Endothelial cell of umbilical vein (primary cell): ENCODE measurements at regions not wholly inside any gene's neighbourhood (a gene's known extent, or its start where the extent isn't known, plus 50 kb on each side); places are given as distances from the start of the nearest gene placed in this dataset.

Experiments
- BruUV-seq: library from RNA; stranded (reverse); fragments of 400-500 nt; replicated peaks from 2 replicates; lab custom pipeline; 2021; lab: Mats Ljungman, UMichigan
- CTCF ChIA-PET: fragments of 300-600, 350-600 bp; sonication (Branson Sonifier 250); formaldehyde crosslinking; loops from one replicate; lab custom pipeline; 2021; ENCODE audit warnings: antibody characterized with exemption, inconsistent platforms; lab: Charles Lee
- POLR2A ChIA-PET: fragments of 300-600, 350-600 bp; sonication (Branson Sonifier 250); formaldehyde crosslinking; loops from one replicate; lab custom pipeline; 2021; ENCODE audit warnings: antibody characterized with exemption, inconsistent platforms; lab: Charles Lee
- DNase-seq: peaks from one replicate; pipeline ENCODE4 v3.0.0-alpha.2; 2011; ENCODE audit warnings: low read depth, low spot score
- FAIRE-seq: peaks from 2 replicates; lab custom pipeline; 2011; peaks lifted over from hg19 to GRCh38; lab: Jason Lieb, UNC
- H2AFZ ChIP-seq: 2 replicates; pipeline ENCODE4 v1.6.0; 2012; ENCODE audit warnings: low read depth, low read length, control low read depth, inconsistent platforms
- H3K27ac ChIP-seq: 2 replicates; pipeline ENCODE4 v1.5.1; 2011; ENCODE audit warnings: low read depth, mild to moderate bottlenecking, control low read depth, low read length, moderate library complexity; ENCODE audit not compliant: insufficient read depth
- H3K27me3 ChIP-seq, 2 experiments: 2 replicates each; pipeline versions ENCODE4 v1.6.0 to v1.6.1; 2011; ENCODE audit warnings: low read length in 2 of 2, mixed read lengths in 1 of 2; ENCODE audit not compliant: control insufficient read depth in 2 of 2, insufficient read depth in 2 of 2
- H3K36me3 ChIP-seq, 2 experiments: 2 replicates in 1 of 2; 3 replicates in 1 of 2; pipeline ENCODE4 v1.5.1; 2011; ENCODE audit warnings: low read length in 2 of 2, mild to moderate bottlenecking in 1 of 2, moderate library complexity in 1 of 2; ENCODE audit not compliant: control insufficient read depth in 2 of 2, insufficient read depth in 2 of 2; ENCODE audit errors: extremely low read depth in 1 of 2
- H3K4me1 ChIP-seq: 3 replicates; pipeline ENCODE4 v1.5.1; 2011; ENCODE audit warnings: mild to moderate bottlenecking, low read length; ENCODE audit not compliant: control insufficient read depth, insufficient read depth; ENCODE audit errors: extremely low read depth
- H3K4me2 ChIP-seq: 2 replicates; pipeline ENCODE4 v1.6.1; 2011; ENCODE audit warnings: low read length, control low read depth, mixed read lengths; ENCODE audit not compliant: insufficient read depth
- H3K4me3 ChIP-seq, 3 experiments: fragments of 200-600 bp in 1 of 3; sonication (generic), shearing (Covaris generic) in 1 of 3; replicated peaks in 1 of 3; 2 replicates each; pipeline ENCODE4 v1.5.1; 2011 to 2016; ENCODE audit warnings: control low read depth in 3 of 3, low read length in 3 of 3, mild to moderate bottlenecking in 2 of 3, inconsistent platforms in 1 of 3, low read depth in 1 of 3, moderate library complexity in 1 of 3; ENCODE audit not compliant: insufficient read depth in 1 of 3
- H3K79me2 ChIP-seq: 2 replicates; pipeline ENCODE4 v1.6.0; 2012; ENCODE audit warnings: low read length, inconsistent platforms; ENCODE audit not compliant: control insufficient read depth, insufficient read depth
- H3K9ac ChIP-seq: replicated peaks from 2 replicates; pipeline ENCODE3; 2011; ENCODE audit warnings: low read length, control low read depth; ENCODE audit not compliant: insufficient read depth; ENCODE audit errors: extremely low read depth
- H3K9me1 ChIP-seq: replicated peaks from 3 replicates; pipeline ENCODE4 v1.6.0; 2011; ENCODE audit warnings: mild to moderate bottlenecking, low read length; ENCODE audit not compliant: control insufficient read depth, insufficient read depth; ENCODE audit errors: extremely low read depth
- H3K9me3 ChIP-seq: replicated peaks from 2 replicates; pipeline ENCODE4 v1.5.1; 2012; ENCODE audit warnings: low read length, inconsistent platforms; ENCODE audit not compliant: control insufficient read depth, insufficient read depth
- H4K20me1 ChIP-seq: replicated peaks from 2 replicates; pipeline ENCODE3; 2011; ENCODE audit warnings: mild to moderate bottlenecking, low read length; ENCODE audit not compliant: control insufficient read depth, insufficient read depth; ENCODE audit errors: extremely low read depth
- CTCF ChIP-seq, 2 donors: IDR thresholded peaks; 1 replicate in 1 of 2; 2 replicates in 1 of 2; pipeline ENCODE4 v1.5.1; 2011; ENCODE audit warnings: low read length in 2 of 2, mild to moderate bottlenecking in 2 of 2, moderate library complexity in 2 of 2, control low read depth in 1 of 2, inconsistent platforms in 1 of 2, low read depth in 1 of 2; ENCODE audit not compliant: insufficient read depth in 1 of 2; ENCODE audit errors: extremely low read depth in 1 of 2
- EZH2 ChIP-seq: IDR thresholded peaks from 2 replicates; pipeline ENCODE4 v1.6.1; 2012; ENCODE audit warnings: borderline replicate concordance, low read depth, mild to moderate bottlenecking, moderate library complexity, low read length, inconsistent platforms; ENCODE audit not compliant: severe bottlenecking
- FOS ChIP-seq: IDR thresholded peaks from 2 replicates; pipeline ENCODE4 v1.6.1; 2011; ENCODE audit warnings: mild to moderate bottlenecking, low read length, moderate library complexity, borderline replicate concordance; ENCODE audit not compliant: insufficient read depth
- GATA2 ChIP-seq: IDR thresholded peaks from 2 replicates; pipeline ENCODE4 v1.7.0; 2011; ENCODE audit warnings: low read depth, mild to moderate bottlenecking, moderate library complexity, mixed read lengths, low read length; ENCODE audit not compliant: insufficient read length, insufficient read depth
- JUN ChIP-seq: IDR thresholded peaks from 2 replicates; pipeline ENCODE4 v1.6.1; 2011; ENCODE audit warnings: borderline replicate concordance, low read depth; ENCODE audit not compliant: insufficient read length, insufficient read depth
- MAX ChIP-seq: IDR thresholded peaks from 2 replicates; pipeline ENCODE4 v1.6.1; 2011; ENCODE audit not compliant: insufficient read depth, insufficient read length
- MYC ChIP-seq: IDR thresholded peaks from one replicate; pipeline ENCODE4 v1.6.1; 2011; ENCODE audit warnings: mild to moderate bottlenecking, low read depth, low read length
- POLR2A ChIP-seq: IDR thresholded peaks from 2 replicates; pipeline ENCODE4 v1.6.1; 2012; ENCODE audit warnings: low read depth, mild to moderate bottlenecking, control low read depth, low read length
- POLR2AphosphoS5 ChIP-seq: IDR thresholded peaks from 2 replicates; pipeline ENCODE4 v1.6.1; 2012; ENCODE audit warnings: low read depth, mild to moderate bottlenecking, control low read depth, low read length, moderate library complexity; ENCODE audit not compliant: insufficient read depth
- dilution Hi-C: fragments of 300-500 bp; cut with MboI; formaldehyde crosslinking; loops from one replicate; pipeline ENCODE4 v1.15.0; 2019; ENCODE audit warnings: low sequenced_read_pairs; ENCODE audit not compliant: extremely low pct_ligation_motif_present
- intact Hi-C: fragments of 100-400 bp; cut with micrococcal nuclease; formaldehyde crosslinking; loops from one replicate; pipeline ENCODE4 v1.10.0; 2022

GRCh38 chr13:73492811-73493210 is 434.0 kb downstream of the KLF5 start:
- DNase-seq (no peak), FAIRE-seq (no peak)
- dilution Hi-C loops (no loop called here), intact Hi-C loops (no loop called here)
- POLR2A ChIA-PET = no interaction called here
- BruUV-seq = no TSS peak
- no peaks in the 10 kb centered on the region for H3K9me3 ChIP-seq
- no peaks in the 10 kb centered on the region for H4K20me1 ChIP-seq
- H3K9me1 ChIP-seq = no peaks in the 10 kb centered on the region
- H3K4me2 ChIP-seq = no peak overlapping the region
- H3K4me3 ChIP-seq = no peak overlapping the region
- CTCF ChIA-PET = no interaction called here
- no peak overlapping the region for H2AFZ ChIP-seq
- H3K4me1 ChIP-seq = no peaks in the 10 kb centered on the region
- H3K27ac ChIP-seq = no peak overlapping the region
- TF ChIP-seq JUN (no peak), FOS (no peak), CTCF (IDR thresholded peaks at IDR 0.05; ENCODE audit: extremely low read depth in 1 of 2, insufficient read depth in 1 of 2, low read depth in 1 of 2, low read length in 2 of 2) (no peak), POLR2A (no peak), EZH2 (no peak), POLR2AphosphoS5 (no peak), GATA2 (no peak), MYC (no peak), MAX (no peak)
- no peaks in the 10 kb centered on the region for H3K27me3 ChIP-seq
- no peak overlapping the region for H3K9ac ChIP-seq
- H3K36me3 ChIP-seq = no peaks in the 10 kb centered on the region
- H3K79me2 ChIP-seq = no peaks in the 10 kb centered on the region
